IgD-negative memory B cell (primary cell): ENCODE measurements at regions not wholly inside any gene's neighbourhood (a gene's known extent, or its start where the extent isn't known, plus 50 kb on each side); places are given as distances from the start of the nearest gene placed in this dataset.

Experiments
- H3K27ac Mint-ChIP-seq, 3 donors: one replicate each; pipeline ENCODE4 v1.8.0; 2020 to 2022; ENCODE audit warnings: mild to moderate bottlenecking in 3 of 3, mixed read lengths in 3 of 3, moderate library complexity in 1 of 3
- H3K27me3 Mint-ChIP-seq: one replicate; pipeline ENCODE4 v1.8.0; 2021; ENCODE audit warnings: mixed read lengths
- H3K36me3 Mint-ChIP-seq: one replicate; pipeline ENCODE4 v1.8.0; 2020; ENCODE audit warnings: mild to moderate bottlenecking, mixed read lengths
- H3K4me1 Mint-ChIP-seq, 3 donors: one replicate each; pipeline ENCODE4 v1.8.0; 2020 to 2022; ENCODE audit warnings: mixed read lengths in 3 of 3, mild to moderate bottlenecking in 1 of 3
- H3K4me3 Mint-ChIP-seq, 4 donors: one replicate each; pipeline ENCODE4 v1.8.0; 2020 to 2022; ENCODE audit warnings: mild to moderate bottlenecking in 4 of 4, mixed read lengths in 4 of 4, moderate library complexity in 3 of 4
- H3K9me3 Mint-ChIP-seq, 3 donors: one replicate each; pipeline ENCODE4 v1.8.0; 2020 to 2021; ENCODE audit warnings: mixed read lengths in 3 of 3, mild to moderate bottlenecking in 1 of 3

DNA sequence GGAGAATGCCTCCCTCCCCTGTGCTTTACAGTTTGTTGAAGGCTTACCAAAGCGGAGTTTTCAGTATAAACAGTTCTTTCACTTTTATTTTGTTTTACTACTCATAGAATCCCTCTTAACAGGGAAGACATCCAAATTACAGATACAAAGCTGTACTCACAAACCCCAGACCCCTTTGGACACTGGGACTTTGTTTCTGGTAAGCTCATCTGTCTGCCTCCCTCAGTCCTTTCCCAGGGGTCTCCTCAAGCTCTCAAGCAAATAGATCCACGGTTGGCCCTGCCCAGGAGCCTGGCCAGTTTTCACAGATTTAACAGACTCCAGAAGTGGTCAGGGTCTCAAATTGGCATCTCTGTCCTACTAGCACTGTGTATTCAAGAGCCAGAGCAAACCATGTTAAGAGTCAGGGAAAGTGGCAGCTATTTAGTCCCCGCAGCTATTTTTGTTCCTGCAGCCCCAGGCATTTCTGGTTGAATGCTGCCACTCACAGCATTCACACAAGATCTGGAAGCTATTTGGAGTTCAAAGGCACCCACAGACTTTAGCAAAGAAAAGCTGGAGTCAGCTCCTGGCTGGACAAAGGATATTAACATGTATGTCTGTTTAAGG lies 54.2 kb downstream of the TMEM100 start:
- Mint-ChIP-seq H3K4me3 (no peak overlapping the region), H3K27ac (peak overlapping the region in 1 of 3 donors; percentile 68), H3K4me1 (peaks cover 10 to 16% (median 13%) of the 10 kb centered on the region in 3 donors), H3K36me3 (peaks cover 3% of the 10 kb centered on the region), H3K27me3 (peaks cover 8% of the 10 kb centered on the region), H3K9me3 (peaks cover 0 to 4% (median 2%) of the 10 kb centered on the region in 3 donors)

DNA sequence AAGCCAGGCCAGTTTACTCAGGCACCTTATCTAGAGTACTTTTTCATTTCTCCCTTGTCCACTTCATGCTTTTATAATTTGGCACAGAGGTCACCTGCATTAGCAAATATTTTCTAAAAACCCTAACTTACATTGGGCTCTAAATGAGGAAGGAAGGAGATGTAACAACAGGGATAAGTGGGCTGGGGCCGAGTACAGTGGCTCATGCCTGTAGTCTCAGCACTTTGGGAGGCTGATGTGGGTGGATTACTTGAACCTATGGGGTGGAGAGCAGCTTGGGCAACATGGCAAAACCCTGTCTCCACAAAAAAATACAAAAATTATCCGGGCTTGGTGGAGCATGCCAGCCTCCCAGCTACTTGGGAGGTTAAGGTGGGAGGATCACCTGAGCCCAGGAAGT lies 55.9 kb downstream of the TMEM100 start:
- Mint-ChIP-seq H3K27me3 (peaks cover 12% of the 10 kb centered on the region), H3K27ac (no peak overlapping the region), H3K4me1 (peaks cover 10 to 16% (median 13%) of the 10 kb centered on the region in 3 donors), H3K9me3 (no peaks in the 10 kb centered on the region), H3K4me3 (no peak overlapping the region), H3K36me3 (peaks cover 3% of the 10 kb centered on the region)

DNA sequence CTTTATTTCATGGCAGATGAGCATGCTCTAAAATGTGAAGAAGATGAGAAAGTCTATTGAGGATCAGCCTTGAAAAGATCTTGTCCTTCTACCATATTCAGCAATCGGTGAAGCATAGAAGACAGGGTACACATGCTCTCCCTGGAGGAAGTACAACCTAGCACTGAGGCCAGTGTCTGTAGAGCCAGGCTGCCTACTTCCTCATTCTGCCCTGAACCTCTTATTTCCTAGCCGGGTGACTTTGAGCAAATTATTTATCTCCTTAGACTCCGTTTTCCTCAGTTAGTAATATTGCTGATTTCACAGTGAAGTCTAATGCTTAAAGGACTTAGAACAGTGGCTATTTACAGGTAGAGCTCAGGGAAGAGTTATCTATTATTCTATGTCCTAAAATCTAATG lies 58.4 kb downstream of the TMEM100 start:
- H3K9me3 Mint-ChIP-seq, result no peaks in the 10 kb centered on the region
- H3K4me3 Mint-ChIP-seq, result peak overlapping the region in 2 of 4 donors; percentile 58 to 75
- no peak overlapping the region for H3K27ac Mint-ChIP-seq
- peaks cover 3% of the 10 kb centered on the region for H3K36me3 Mint-ChIP-seq
- H3K4me1 Mint-ChIP-seq, result peaks cover 19 to 22% (median 22%) of the 10 kb centered on the region in 3 donors
- peaks cover 6% of the 10 kb centered on the region for H3K27me3 Mint-ChIP-seq

DNA sequence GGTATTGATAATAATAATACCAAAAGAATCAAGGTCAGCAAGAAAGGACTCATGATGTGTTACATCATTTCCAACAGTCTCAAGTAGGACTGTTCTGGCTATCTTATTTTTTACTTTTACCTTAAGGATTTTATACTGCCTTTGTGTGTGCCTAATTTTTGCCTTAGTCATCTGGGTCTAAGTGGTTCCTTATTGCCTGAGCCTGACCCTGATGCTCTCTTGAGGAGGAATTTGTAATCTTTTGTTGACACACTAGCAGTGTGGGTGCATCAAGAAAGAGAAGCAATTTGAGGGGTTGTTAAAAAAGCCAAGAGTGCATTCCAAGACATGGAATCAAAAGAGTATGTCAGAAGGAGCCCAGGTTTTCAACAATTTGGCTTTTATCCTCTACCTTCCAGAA lies 59.3 kb downstream of the TMEM100 start:
- Mint-ChIP-seq H3K9me3 (no peaks in the 10 kb centered on the region), H3K27me3 (peaks cover 4% of the 10 kb centered on the region), H3K36me3 (peaks cover 3% of the 10 kb centered on the region), H3K27ac (no peak overlapping the region), H3K4me3 (no peak overlapping the region), H3K4me1 (peaks cover 19 to 22% (median 22%) of the 10 kb centered on the region in 3 donors)

DNA sequence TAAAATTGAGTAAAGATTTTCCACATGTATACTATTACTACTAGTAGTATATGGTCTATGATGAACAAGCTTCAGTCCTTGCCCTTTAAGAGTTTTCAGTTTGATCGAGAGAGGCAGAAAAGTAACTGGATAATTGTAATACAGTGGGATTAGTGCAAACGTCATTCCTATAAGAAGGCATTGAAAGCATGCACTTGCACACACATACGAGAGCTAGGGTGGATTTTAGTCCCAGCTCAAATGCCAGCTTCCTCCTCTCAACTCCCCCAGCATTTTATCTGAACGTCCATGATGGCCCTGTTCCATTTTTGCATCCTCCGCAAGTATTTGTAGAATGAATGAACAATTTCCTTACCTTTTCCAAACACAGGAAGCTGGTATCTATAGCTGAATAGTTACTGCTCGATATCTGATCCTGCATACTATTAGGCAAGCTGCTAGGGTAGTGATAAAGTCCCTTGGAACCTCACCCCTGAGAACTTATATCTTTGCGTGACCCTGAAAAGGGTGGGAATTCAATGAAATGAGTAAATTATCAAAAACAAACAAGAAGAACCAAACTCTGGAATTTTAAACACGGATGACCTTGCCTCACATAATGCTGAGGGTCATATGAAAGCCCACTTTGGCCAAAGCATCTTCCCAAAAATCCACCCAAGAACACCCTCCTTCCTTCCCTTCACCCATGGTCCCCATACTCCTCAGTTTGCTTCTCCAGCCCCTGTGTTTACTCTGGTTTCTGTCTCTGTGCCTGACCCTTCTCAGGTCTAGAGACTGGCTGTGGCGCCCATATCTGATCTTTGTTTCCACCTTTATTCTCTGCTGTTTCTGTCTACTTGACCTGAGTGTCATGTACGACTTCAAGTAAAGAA lies 60.5 kb downstream of the TMEM100 start:
- H3K4me1 Mint-ChIP-seq, result peaks cover 19 to 22% (median 22%) of the 10 kb centered on the region in 3 donors
- peaks cover 3% of the 10 kb centered on the region for H3K36me3 Mint-ChIP-seq
- peak overlapping the region in 1 of 4 donors; percentile 4 for H3K4me3 Mint-ChIP-seq
- H3K27me3 Mint-ChIP-seq, result peaks cover 5% of the 10 kb centered on the region
- no peak overlapping the region for H3K27ac Mint-ChIP-seq
- H3K9me3 Mint-ChIP-seq, result no peaks in the 10 kb centered on the region

DNA sequence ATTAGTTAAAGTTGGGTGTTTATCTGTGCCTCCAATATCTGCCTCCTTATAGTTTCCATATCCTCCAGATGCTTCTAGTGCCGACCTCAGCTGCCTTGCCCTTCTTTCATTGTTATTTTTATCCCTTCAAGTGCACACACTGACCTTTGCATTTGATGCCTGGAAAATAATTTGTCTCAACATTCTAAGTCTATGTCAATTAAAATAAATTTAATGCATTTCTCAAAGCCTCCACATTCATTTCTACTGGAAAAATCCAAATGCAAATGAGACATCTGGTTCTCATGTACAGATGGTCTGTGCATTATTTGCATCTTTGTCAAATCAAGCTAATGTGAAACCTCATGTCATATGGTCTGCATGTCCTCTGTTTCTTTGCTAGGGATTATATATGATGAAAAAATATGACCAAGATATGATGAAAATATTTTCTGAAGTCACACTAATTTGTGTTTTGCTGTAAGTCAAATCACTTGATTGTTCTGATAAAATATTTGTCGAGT lies 61.4 kb downstream of the TMEM100 start:
- Mint-ChIP-seq H3K9me3 (no peaks in the 10 kb centered on the region), H3K4me3 (no peak overlapping the region), H3K4me1 (peaks cover 19 to 22% (median 22%) of the 10 kb centered on the region in 3 donors), H3K27me3 (peaks cover 5% of the 10 kb centered on the region), H3K27ac (no peak overlapping the region), H3K36me3 (peaks cover 1% of the 10 kb centered on the region)

DNA sequence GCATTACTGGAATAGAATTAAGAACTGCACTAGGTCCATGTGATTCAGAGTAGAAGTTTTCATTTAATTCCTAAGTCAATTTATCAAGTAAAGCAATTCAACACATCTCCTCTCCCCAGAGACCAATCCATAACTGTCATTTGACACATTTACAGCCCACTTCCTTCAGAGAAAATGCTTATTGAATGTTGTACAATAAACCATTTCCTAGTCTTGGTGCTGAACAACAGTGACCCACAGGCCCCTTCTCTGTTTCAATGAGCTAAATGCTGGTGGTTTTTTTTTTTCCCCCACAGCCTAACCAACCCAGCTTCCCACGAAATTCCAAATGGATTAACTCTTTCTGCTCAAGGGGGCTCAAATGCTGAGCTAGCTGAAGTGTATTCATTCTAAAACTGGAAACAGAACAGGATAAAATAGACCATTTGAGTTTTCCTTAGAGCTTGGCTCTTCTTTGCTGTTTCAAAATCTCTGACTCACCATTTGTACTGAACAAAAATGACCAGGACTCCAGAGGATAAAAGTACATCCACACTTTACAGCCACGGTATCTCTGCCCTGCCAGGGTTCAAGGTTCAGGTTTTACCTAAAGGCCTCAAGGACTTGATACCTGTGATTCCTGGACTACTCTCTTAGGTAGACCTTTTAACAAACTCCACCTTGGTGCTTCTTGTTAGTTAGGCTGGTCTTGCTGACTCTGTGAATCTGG lies 62.3 kb downstream of the TMEM100 start:
- Mint-ChIP-seq H3K9me3 (no peaks in the 10 kb centered on the region), H3K36me3 (no peaks in the 10 kb centered on the region), H3K4me3 (peak overlapping the region in 1 of 4 donors; percentile 20), H3K27ac (peak overlapping the region in 1 of 3 donors; percentile 3), H3K27me3 (peaks cover 5% of the 10 kb centered on the region), H3K4me1 (peaks cover 19 to 22% (median 19%) of the 10 kb centered on the region in 3 donors)

DNA sequence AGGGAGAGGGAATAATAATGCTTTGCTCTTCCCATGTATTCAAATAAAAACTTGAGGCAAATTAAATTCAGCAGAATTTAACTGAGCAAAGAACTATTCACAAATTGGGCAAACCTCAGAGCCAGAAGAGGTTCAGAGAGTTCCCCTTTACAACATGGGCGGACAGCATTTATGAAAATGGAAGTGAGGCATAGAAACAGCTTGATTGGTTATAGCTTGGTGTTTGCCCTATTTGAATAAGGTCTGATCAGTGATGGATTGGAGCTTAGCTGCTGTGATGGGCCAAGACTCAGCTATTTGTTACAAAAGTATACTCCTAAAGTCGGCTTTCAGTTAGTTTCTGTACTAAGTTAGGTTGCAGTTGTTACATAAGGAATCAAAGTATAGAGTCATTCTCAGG lies 63.0 kb downstream of the TMEM100 start:
- H3K27me3 Mint-ChIP-seq, result peaks cover 6% of the 10 kb centered on the region
- H3K4me3 Mint-ChIP-seq, result peak overlapping the region in 1 of 4 donors; percentile 20

DNA sequence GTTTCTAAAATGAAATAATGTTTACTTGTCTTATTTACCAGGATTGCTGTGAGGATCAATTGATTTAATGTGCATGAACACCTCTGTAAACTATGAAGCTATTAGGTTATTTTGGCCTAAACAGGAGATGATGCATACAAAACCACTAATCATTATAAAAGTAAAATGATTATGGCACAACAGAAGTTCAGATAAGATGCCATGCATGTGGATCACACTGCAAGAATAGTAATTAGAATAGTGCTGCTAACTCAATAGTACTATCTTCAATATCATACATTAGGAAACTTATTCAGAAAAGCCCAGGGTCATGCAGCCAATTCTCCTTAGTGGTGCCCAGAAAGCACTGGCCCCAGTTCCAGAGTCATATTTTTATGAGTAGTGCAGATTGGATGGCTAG lies 66.9 kb downstream of the TMEM100 start:
- Mint-ChIP-seq H3K4me3 (no peak overlapping the region), H3K27me3 (peaks cover 3% of the 10 kb centered on the region), H3K36me3 (no peaks in the 10 kb centered on the region), H3K27ac (peak overlapping the region in 1 of 3 donors; percentile 40), H3K4me1 (peaks cover under 1 to 9% (median 3%) of the 10 kb centered on the region in 3 donors), H3K9me3 (no peaks in the 10 kb centered on the region)

More for the DNA sequence above, 63.0 kb downstream of the TMEM100 start:
- Mint-ChIP-seq H3K27ac (peak overlapping the region in 1 of 3 donors; percentile 3), H3K9me3 (no peaks in the 10 kb centered on the region), H3K4me1 (peaks cover 15 to 22% (median 16%) of the 10 kb centered on the region in 3 donors), H3K36me3 (no peaks in the 10 kb centered on the region)

DNA sequence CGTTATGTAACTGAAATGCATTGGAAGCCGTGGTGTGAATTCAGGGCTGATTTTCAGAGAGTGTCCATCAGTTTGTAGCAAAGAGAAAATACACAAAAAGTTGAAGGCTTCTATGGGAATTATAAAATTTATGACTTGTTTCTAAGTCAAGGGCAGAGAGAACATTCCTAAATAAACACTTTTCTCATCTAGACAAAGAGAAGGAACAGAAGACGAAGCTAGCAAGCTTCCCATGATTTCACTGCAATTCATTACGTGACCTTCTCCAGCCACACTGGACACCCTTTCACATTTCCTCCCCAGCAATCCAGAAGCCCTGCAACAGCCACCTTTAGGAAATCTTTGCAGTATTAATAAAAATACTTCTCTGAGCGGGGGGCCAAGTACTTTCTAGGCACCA lies 67.8 kb downstream of the TMEM100 start:
- no peaks in the 10 kb centered on the region for H3K36me3 Mint-ChIP-seq
- H3K27ac Mint-ChIP-seq, result peak overlapping the region in 1 of 3 donors; percentile 40
- H3K27me3 Mint-ChIP-seq, result peaks cover 4% of the 10 kb centered on the region
- peaks cover 0 to 2% (median 0%) of the 10 kb centered on the region in 3 donors for H3K4me1 Mint-ChIP-seq
- H3K4me3 Mint-ChIP-seq, result no peak overlapping the region
- H3K9me3 Mint-ChIP-seq, result no peaks in the 10 kb centered on the region

DNA sequence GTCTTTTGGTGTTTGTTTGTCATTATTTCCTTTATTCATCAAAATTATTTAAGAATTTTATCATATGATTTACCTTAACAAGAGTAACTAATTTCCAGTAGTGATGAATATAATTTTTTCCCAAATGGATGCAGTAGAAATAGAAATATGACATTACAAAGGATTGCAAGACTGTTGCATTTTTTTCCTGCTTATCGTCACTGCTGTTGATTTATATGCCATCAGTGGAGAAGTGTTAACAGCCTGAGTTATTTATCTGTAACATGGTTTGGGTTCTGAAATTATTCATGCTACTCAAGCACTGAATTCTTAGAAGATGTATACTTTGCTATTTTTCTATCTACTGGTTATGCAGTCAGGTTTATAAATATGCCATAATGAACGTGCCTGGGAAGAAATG lies 68.6 kb downstream of the TMEM100 start:
- Mint-ChIP-seq H3K27me3 (peaks cover 4% of the 10 kb centered on the region), H3K4me1 (no peaks in the 10 kb centered on the region), H3K27ac (no peak overlapping the region), H3K4me3 (no peak overlapping the region), H3K36me3 (no peaks in the 10 kb centered on the region), H3K9me3 (no peaks in the 10 kb centered on the region)

DNA sequence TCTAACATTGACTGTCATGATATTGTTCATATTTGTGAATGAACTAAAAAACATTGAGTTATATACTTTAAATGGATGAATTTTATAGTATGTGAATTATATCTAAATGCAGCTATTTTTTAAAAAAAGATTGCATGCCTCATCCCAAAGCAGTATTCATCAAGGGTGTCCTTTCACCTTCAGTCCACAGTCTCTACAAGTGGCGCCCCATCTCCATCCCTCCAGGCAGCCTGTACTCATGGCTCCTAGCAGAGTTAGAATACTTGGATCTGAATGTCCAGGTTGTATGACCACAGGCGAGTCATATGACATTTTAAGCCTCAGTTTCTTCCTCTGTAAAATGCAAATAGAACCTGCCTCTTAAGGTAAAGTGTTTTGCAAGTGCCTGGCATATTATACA lies 69.8 kb downstream of the TMEM100 start:
- Mint-ChIP-seq H3K27me3 (peaks cover 3% of the 10 kb centered on the region), H3K27ac (no peak overlapping the region), H3K9me3 (no peaks in the 10 kb centered on the region), H3K4me3 (no peak overlapping the region), H3K36me3 (peaks cover under 1% of the 10 kb centered on the region), H3K4me1 (peaks cover 0 to under 1% (median 0%) of the 10 kb centered on the region in 3 donors)

DNA sequence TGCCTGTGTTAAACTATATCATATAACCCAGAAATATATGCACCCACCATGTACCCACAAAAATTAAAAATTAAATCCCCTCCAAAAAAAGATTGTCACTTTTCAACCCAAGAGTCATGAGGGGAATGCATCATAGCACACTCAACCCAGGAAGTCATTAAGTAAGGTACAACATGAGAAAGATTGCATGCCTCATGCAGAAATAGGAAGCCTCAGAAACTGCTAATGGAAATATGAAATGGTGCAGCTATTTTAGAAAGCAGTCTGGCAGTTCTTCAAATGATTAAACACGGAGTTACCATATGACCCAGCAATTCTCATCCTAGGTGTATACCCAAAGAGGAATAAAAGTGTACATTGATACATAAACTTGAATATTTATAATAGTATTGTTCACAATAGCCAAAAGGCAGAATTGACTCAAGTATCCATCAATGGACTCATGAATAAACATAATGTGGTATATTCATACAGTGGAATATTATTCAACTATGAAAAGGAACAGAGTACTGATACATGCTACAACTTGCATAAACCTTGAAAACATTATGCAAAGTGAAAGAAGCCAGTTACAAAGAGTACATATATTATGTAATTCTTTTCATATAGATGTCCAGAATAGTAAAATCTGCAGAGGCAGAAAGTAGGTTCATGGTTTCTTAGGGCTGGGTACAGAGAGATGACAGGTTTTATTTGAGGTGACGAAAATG lies 70.4 kb downstream of the TMEM100 start:
- H3K36me3 Mint-ChIP-seq, result peaks cover 2% of the 10 kb centered on the region
- no peak overlapping the region for H3K4me3 Mint-ChIP-seq
- H3K27ac Mint-ChIP-seq, result no peak overlapping the region
- H3K27me3 Mint-ChIP-seq, result peaks cover 3% of the 10 kb centered on the region
- peaks cover 0 to 3% (median 0%) of the 10 kb centered on the region in 3 donors for H3K4me1 Mint-ChIP-seq
- H3K9me3 Mint-ChIP-seq, result no peaks in the 10 kb centered on the region

DNA sequence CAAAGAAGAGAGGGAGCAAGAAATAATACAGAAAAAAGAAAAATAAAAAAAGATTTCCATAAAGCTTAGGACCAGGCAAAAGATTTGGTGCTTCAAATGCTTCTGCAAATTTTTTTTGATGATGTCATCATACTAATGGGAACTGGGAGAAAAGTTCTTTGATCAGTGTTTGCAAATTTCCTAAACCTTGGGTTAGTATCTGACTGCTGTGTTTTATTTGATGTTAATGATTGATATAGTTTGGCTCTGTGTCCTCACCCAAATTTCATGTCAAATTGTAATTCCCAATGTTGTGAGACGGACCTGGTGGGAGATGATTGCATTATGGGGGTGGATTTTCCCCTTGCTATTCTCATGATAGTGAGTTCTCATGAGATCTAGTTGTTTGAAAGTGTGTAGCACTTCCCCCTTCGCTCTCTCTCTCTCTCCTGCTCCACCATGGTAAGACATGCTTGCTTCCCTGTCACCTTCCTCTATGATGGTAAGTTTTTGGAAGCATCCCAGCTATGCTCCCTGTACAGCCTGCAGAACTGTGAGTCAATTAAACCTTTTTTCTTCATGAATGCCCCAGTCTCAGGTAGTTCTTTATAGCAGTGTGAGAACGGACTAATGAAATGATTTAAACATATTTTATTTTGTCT lies 72.6 kb downstream of the TMEM100 start:
- H3K27ac Mint-ChIP-seq, result no peak overlapping the region
- H3K4me1 Mint-ChIP-seq, result peaks cover 0 to 3% (median 0%) of the 10 kb centered on the region in 3 donors
- no peaks in the 10 kb centered on the region for H3K9me3 Mint-ChIP-seq
- H3K27me3 Mint-ChIP-seq, result peaks cover 5% of the 10 kb centered on the region
- no peak overlapping the region for H3K4me3 Mint-ChIP-seq
- H3K36me3 Mint-ChIP-seq, result peaks cover 2% of the 10 kb centered on the region
